Ureter (tissue), 1 donor: ENCODE measurements at regions not wholly inside any gene's neighbourhood (a gene's known extent, or its start where the extent isn't known, plus 50 kb on each side); places are given as distances from the start of the nearest gene placed in this dataset.
A peak's percentile ranks its signal among the peaks of the same experiment; 100 is the strongest.

ENCODE experiments used
- DNase-seq: peaks from one replicate; pipeline ENCODE4 v3.0.0-alpha.2; 2020; ENCODE audit warnings: low spot score
- donor health status: DM: yes; HTN: yes; CAD: no.

DNA sequence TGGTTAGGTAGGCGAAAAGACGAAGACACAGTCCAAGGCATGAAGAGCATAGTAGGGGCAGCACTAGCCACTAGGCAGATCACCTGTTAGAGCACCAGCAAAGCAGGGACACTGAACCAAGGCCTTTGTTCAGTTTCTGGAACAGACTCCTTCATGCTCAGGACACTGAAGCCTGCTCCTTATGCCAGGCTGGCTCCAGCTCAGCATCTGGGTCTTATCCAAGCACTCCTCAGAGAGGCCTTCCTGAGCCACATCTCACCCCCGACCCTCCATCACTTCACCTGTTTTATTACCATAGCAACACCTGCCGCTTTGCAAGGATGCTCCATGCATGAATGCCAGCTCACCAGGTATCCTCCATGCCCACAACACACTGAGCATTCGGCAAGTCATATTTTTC is 206.3 kb upstream of the CHRNA7 start:
- DNase-seq: no peak

DNA sequence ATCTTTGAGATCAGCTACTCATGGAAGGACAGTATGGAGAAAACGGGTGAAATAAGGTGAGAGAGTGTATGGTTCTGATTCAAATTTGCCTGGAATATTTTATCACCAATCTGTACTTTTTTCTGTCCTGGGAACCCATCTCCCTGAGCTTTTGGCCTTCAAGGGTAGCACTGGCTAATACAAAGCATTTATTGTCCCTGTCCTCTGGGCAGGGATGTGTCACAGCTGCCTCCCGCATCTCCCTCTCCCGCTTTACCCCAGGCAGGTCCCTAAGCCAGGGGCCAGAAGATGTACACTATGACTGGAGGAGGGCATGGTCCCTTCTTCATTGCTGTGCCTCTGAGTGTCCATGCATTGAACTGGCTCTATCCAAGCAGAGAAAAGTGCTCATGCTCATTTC is 201.7 kb upstream of the CHRNA7 start:
- DNase-seq: no peak

DNA sequence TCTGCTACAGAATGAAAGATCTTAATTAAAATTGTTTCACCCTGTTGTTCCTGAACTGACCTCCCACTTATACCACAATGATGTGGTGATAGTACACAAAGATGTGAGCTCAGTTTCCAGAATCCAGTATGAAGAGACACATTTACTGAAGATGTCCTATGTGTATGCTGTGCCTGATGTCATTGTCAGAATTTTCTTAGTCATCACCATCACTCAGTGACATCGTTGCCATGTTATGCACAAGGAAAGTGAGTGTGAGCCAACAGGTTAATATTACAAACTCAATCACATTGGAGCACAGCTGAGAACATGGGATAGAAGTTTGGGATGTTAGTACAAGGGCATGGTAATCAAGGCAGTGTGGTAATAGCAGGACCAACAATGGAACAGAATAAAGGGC is 199.7 kb upstream of the CHRNA7 start:
- DNase-seq: no peak

DNA sequence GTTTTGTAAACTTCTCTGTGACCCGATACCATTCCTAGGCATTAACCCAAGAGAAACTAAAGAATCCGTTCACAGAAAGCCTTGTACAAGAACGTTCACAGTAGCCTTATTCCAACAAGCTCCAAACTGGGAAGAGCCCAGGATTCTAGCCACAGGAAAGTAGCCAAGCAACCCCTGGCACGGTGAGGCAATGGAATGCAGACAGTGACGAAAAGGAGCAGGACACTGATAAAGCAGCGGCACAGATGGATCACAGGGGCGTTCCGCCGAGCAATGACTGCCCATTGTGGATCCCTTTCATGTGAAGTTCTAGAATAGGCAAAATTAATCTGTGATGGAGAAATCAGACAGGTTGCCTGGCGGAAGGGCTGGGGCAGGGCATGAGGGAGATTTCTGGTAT is 198.7 kb upstream of the CHRNA7 start:
- no peak for DNase-seq

DNA sequence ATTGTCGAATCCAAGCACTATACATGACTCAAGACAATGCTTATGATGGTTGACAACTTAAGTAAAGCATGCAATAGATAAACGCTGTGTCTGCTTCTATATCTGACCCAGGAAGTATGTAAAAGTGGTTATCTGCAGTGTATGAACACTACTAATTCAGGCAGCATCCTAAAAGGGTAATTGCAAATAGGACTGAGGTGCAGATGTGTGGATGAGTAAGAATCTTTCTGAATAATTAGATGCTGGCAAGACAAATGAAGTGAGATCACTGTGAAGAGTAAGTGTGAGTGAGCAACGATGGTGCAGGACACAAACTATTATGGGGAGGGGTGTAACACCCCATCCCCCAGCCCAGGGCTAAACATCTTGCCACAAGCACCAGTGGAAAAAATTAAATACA is 195.7 kb upstream of the CHRNA7 start:
- no peak for DNase-seq

DNA sequence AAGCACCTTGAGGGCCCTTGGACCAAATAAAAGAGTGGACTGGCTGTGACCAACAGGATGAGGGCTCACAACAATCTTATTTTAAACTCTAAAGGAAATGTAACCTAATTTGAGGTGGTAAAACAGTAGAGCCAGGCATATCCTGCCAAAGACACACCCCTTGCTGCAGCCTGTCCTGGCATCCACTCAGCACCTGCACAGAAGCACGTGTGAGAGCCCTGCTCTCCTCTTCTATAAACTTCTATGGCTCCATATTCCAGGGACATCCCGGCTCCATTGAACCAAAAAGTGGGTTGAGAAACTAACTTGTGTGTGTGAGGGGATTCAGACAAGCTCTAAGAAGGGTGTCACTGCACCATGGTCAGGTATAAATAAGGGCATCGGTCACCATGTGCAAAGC is 190.9 kb upstream of the CHRNA7 start:
- no peak for DNase-seq

DNA sequence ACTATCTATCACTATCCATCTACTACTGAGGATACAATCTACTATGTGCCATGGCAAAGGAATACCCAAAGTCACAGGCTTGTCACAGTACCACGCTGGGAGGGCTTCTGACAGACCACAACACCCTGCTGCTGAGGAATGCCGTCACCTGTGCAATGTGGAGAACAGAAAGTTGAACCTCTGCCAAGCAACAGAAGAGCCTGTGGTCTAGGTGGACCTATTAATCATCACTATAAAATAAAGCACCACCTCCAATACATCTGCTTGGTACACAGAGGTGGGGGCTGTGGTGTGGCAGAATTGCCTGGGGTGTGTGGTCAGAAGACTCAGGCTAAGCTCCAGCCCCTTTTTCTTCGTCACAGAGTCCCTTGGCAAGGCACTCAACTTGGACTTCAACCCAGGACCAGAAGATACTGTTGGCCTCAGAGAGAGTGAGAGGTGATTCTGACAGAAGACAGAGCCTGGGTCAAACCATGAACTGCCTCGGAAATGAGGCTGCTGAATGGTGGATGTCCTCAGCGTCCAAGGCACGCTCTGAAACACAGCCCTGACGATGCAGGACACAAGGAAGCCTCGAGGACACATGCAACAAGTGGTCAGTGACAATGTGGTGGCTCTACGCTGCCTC is 189.4 kb upstream of the CHRNA7 start:
- DNase-seq: no peak

DNA sequence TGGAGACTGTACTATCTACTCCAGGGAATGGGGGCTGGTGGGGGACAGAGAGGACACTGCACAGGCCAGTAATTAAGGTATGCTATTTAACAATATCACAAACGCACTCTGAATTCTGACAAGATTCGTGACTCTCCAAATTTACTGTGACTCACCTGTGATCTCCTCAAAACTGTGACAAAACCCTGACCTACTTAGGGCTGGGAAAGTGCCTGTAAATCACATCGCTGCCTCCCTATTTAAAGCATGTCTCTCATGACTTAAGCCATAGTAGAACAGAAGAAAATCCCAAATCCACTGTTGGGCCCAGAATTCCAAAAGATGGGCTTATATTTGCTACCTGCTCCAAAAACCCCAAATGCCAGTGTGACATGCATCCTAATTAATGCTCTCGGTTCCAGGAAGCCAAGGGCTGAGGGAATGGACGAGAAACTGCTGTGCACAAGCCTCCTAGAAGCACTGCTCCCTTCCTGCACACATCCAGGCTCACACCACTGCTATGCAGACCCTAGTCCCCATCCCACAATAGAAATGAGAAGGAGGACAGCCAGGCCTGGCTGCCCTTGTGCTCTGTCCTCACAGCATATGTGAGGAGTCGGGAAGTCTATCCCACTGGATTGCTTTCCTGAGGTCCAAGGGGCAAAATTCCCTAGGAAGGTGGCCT is 187.7 kb upstream of the CHRNA7 start:
- no peak for DNase-seq

DNA sequence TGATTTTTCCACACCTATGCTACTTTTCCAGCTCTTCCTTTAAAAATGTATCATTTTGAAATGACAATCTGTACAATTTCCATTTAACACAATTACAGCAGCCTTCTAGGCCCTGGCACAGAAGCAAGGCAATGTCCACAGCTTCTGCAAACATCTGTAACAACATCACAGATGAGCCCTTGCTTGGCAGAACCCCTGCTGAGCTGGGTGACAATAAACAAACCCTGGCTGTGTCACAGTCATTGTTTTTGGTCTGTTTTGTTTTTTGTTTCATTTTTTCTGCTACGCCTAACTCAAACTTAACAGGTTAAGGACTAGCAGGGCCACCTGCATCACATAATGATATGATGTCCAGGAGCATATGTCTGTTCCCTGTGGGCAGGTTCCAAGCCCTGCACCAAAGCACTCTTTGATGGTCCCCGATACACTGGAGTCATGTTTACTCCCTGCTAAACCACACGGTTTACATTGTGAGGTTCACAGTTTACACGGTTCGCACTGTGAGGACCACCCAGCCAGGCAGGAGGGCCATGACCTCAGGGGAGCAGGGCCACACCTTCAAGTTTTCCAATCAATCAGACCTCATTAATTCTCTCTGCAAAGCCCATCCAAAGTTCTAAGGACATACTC is 186.8 kb upstream of the CHRNA7 start:
- no peak for DNase-seq

DNA sequence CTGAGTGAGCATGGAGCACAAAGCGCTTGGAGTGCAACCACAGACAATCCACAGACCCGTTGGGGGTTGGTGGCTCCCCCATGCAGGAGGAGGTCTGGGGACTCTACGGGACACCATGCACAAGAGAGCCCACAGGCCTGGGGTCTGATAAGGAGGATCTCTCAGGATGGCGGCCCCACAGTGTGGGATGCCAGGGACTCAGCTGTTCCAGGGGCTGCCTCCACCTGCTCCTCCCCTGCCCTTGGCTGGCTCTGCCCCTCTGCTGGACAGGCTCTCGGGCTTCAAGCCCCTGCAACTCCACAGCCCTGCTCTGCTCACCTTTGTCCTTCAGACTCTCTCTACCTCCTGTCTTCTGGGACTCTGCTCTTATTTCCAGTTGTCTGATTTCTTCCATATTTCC is 184.5 kb upstream of the CHRNA7 start:
- DNase-seq: no peak

DNA sequence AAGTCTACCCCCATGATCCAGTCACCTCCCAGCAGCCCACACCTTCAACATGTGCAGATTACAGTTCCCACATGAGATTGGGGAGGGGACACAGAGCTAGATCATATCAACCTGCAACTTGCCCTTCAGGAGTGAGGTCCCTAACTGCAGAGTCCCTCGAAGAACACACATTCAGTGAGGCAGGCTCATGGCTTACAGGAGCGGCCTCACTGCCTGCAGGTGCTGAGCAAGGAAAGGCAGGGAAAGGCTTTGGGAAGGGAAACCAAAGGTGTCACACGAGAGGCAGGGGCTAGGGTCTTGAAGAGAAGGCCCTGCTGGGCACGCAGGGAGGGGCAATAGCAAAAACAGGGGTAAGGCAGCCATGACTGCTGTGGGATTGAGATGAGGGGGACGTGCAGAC is 182.4 kb upstream of the CHRNA7 start:
- no peak for DNase-seq

DNA sequence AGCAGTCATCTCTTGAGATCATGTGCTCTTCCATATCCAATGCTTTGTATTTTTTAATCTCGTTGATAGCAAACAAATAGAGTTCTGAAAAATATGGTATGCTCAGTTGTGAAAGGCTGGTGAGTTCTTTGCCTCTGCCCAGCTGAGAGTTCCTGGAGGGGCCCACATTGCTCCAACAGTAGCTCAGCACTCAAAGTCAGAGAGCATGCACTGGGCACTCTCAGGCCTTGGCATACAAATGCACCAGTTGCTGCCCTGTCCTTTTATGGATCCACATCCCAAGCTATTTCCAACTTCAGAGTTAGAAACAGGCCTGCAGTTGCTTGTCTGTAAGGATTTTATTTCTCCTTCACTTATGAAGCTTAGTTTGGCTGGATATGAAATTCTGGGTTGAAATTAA is 181.7 kb upstream of the CHRNA7 start:
- no peak for DNase-seq

DNA sequence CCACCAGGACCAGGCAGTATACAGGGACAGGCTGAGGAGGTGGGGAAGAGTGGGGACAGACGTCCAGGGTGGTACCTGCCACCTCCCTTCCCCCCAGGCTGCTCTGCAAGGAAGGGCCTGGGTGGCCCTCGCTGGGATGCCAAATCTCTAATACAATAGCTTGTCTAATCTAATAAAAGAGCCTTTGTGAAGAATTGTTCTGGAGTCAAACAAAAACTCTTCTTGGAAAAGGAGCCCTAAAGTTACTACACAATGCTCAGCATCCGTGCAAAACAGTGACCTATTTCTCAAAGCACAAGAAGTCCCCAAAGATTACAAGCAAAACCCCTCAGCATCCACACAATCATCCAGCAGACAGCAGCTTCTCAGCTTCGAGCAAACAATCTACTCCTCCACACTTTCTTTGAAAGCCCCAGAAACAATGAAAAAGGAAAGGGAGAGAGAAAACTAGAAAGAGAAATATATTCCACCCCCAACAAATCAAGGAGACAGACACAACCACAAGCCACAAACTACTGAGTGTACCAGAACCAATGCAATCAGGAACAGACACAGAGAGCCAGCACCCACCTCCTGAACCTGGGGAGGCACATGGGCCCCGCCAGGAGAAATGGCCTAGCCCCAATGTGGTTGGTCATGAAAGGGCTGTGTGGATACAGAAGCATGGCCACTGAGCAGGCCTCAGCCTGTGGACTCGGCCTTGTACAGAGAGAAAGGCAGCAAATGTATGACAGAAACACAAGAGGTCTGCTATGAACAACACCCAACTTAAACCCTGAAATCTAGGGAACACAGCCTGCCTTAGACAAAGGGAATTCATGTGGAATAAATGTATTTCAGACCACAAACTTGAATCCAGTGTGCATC is 177.1 kb upstream of the CHRNA7 start:
- no peak for DNase-seq

DNA sequence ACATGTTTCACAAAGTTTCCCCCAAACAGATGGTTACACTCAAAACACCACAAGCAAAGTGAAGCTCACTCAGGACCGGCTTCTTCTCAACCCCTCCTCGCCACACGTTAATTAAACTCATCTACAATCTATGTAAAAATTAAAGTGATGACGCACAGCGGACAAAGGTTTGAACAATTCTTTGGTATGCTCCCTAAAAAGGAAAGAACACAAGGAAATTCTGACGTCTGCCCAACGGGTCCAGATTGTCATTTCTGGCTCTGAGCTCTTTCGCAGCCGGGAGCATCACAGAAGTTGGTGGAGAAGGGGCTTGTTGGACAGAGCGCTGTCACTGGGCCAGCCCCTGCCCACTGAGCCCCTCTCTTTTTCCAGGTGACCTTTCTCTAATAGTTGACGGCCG is 173.7 kb upstream of the CHRNA7 start:
- no peak for DNase-seq

DNA sequence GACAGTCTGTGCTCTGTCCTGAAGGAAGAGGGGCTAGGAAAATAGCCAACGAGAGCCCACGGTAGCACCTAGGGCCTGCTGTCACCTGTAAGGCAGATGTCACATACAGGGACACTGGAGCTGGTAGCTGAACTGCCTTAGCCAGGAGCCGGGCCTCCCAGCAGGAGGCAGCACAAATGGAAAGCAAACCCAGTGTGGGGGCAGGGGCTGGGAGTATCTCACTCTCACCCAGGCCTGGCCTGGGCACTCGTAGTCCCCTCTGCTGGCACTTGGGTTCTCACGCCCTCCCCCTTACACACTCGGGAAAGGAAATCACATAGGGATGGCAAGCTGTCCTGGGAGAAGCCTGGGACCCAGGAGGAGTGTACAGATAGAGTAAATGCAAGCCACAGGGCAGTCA is 173.1 kb upstream of the CHRNA7 start:
- no peak for DNase-seq

DNA sequence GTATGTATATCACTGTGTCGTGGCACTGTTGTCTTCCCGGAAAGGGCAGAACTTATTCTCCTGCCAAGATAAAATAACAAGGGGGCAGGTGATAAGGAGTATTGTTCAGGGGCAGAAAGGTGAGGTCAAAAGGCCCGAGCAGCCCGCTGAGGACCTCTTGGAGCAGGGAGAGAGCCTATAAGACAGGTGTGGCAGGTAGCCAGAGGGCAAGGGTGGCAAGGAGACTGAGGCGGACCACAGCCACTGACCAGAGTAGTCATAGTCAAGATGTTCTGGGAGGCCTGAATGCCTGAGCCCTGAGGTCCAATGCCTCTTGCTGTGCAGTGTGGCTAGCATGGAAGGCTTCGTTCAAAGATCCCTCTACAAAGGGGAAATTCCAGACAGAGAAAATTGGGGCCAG is 172.3 kb upstream of the CHRNA7 start:
- DNase-seq: no peak

DNA sequence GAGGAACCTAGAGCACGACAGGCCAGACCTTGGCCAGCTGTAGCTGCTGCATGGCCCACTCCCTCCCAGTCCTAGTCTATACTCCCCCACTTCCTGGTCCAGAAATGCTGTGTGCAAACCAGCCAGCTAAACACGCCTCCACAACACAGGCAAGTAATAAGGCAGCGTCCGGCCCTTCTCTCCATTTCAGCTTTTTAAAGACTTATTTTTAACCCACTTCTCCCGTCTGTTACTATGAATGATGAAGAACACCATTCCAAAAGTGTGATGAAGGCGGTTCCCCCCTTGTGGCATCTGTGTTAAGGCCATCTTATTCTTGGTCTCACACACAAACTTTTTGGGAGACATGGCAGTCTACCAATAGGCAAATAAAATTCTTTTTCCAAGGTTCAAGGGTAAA is 164.1 kb upstream of the CHRNA7 start:
- no peak for DNase-seq

DNA sequence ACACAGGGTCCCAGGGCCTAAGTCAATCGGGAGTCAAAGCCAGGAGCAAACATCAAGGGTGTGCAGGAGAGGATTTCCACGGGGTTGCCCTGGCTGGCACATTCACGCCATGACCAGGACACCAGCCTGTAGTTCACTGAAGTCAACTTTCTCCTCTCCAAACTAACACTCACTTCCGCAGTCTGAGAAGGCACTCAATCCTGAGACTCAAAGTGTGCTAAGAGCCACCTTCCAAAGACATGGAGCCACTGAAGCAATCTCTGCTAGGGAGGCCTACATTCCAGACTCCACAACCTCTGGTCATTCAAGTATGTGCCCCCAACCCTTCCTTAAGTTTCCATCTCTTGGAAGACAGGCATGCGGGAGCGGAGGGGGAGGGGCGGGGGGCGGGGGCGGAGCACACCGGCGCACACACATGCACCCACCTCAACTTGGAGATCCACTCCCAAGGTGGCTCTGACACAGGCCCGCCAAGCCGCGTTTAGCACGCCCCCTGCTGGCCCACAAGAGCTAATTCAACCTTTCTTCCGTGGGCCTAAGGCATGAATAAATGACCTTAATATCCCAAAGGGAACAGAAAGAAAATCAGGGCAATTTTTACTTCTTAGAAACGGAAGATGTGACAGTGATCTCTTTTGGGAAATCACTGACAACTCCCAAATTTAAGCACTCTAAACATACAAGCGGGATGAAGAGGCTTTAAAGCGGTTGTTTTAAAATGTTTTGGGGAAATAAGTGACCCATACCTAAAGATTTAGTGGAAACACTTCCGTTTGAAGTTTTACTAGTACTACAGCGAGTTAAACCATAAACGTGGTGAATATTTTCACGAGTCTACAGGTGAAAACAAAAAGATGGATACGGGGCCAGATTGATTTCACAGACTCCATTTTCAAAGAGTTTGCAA is 162.5 kb upstream of the CHRNA7 start:
- no peak for DNase-seq

DNA sequence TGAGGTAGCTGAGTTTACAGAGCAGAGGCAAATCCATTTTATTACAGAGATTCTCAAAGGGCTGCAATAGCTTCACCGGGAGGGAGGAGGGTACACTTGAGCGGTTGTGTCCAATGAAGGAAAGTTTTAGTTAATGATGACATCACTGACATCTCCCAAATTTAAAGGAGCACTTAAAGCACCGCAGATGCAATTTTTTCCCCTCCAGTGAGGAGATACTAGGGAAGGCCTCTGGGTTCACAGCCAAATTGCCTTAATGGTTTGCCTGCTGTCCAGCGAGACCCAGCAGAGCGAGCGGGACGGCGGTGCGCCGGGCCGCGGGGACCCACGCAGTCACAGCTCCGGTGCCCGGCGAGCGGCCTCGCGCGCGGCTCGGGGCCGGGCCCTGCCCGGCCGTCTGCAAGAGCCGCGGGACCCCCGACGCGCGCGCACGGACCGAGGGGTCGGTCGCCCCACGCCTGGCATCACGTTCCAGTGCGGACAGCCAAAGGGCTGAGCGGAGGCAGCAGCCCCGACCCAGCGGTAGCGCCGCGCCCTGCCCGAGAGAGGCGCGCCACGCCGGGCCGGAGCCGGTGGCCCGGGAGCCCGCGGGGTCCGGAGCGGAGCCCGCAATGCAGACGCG is 160.5 kb upstream of the CHRNA7 start:
- DNase-seq: no peak

DNA sequence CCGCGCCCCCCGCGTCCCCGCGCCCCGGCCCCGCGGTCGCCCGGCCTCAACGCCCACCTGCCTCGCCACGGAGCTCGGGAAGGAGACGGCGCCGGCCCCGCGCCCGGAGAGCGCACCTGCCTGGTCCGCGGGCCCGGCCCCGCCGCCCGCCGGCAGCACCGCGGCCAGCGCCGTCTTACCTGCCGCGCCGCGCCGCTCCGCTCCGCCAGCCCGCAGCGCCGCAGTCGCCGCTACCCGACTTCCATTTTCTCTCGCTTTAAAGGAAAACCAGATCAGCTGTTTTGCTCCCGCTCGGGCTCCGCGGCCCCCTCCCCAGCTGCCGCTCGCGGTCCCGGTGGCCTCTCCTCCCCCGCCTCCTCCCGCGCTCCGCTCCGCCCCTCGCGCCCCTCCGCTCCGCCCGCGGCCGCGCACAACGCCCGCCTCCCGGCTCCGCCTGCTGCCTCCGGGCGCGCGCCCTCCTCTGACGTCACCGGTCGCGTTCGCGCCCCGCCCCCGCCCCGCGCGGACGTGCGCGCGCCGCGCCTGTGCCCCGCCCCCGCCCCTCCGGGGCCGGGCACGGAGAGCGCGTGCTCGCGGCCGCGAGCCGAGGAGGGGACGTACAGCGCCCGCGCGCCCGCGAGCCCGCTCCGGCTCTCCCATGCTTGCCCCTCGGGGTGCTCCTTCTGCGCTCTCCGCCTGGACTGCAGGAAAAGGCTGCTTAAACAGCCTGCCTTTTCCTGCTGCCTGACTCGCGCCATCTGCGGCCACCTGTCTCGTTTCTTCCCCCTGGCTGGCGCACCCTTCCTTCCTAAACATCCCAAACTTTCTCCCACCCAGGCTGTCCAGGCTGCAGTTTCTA is 159.8 kb upstream of the CHRNA7 start, which contains the start of gene OTUD7A:
Gene OTUD7A (minus strand): TSS at position 346 of the 838 bp plus-strand sequence.
- DNase-seq: peak; percentile 87
